SW 1271 (cell line): ENCODE measurements at regions not wholly inside any gene's neighbourhood (a gene's known extent, or its start where the extent isn't known, plus 50 kb on each side); places are given as distances from the start of the nearest gene placed in this dataset.
"Not testable (repeated sequence)": the region's sequence is repeated elsewhere in the genome, so short reads cannot be mapped to it uniquely, and the experiment has no call there.

Experiments
- DNase-seq, 2 experiments: peaks; one replicate each; lab custom pipeline; 2025; lab: John Stamatoyannopoulos, UW

DNA sequence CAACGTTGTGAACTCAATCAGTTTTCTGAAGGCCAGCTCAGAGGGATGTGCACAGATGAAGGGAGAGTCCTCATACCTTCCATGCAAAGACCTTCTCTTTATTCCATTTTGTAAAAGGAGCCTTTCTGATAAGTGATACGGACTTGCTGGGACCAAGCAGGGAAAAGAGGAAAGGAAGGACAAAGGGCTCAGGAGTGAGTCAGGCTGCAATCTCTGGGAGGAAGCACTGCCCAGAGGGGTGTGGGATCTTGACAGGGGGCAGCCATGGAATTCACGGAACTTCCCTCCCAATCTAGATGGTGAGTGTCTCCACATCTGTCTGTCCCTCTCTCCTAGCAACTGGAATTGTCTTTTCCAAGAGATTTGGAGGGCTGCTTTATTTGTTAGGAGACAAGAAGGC is 281.4 kb upstream of the CELF4 start:
- DNase-seq: no peak

GRCh38 chr18:37845498-37845897 is 279.9 kb upstream of the CELF4 start:
- no peak for DNase-seq

GRCh38 chr18:37844209-37844970 is 278.8 kb upstream of the CELF4 start:
- no peak for DNase-seq

- DNase-seq: no peak
These were observed 272.5 kb upstream of the CELF4 start for GRCh38 chr18:37838083-37838482.

DNA sequence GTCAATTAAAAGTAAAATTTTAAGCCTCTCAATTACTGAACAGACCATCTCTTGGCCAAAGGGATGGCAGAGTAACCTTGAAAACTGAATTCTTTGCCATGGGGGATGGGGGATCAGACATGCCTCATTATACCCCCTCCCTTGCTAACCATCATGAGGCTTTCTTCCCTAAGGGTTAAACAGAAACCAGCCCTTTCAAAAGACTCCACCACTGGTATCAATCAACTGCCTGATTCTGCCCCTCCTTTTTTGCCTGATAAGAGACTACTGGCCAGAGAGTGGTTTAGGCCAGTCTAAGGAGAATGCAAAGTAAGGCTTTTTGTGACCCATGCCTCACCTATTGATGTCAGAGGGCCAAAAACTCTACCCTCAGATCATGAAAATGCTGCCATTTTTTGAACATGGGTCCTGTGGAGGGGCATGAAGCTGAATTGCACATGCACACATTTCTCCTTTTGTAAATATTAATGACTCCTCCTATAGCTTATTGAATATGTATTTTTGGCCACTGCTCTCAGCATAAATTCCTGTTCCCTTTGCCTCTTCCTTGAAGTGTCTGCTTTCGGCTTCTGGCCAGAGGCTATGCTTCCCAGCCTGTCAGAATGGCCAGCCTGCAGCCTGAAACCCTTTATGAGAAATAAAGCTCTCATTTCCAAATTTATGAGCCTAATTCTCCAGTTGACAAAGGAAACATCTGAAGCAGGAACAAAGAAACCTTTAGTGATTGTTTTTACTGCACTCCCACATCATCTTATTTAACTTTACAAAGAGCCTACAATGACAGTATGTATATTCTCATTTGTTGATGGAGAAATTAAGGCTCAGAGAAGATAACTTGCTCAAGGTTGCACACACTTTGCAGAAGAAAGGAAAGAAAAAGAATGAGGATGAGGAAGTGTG is 270.7 kb upstream of the CELF4 start:
- no peak for DNase-seq

- DNase-seq: not testable (repeated sequence)
These were observed 266.6 kb upstream of the CELF4 start for GRCh38 chr18:37832010-37832695.

DNA sequence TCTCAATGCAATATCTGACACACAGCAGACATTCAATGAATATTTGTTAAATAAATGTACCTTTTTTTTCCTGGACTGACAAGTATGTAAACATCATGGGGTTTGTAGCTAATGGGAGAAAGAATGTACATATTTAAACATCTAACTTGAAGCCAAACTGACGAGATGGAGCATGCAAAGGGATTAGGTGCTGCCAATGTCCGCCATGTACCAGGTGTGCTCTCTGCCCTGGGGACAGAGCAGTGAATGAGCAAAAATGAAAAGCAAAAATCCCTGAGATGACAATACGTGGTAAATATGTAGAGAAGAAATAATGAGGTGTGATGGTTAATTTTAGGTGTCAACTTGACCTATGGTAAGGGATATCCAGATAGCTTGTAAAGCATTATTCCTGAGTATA is 247.4 kb upstream of the CELF4 start:
- no peak for DNase-seq

GRCh38 chr18:37805773-37806404 is 240.3 kb upstream of the CELF4 start:
- DNase-seq: no peak

- DNase-seq: no peak
These were observed 231.3 kb upstream of the CELF4 start for GRCh38 chr18:37796823-37797349.

DNA sequence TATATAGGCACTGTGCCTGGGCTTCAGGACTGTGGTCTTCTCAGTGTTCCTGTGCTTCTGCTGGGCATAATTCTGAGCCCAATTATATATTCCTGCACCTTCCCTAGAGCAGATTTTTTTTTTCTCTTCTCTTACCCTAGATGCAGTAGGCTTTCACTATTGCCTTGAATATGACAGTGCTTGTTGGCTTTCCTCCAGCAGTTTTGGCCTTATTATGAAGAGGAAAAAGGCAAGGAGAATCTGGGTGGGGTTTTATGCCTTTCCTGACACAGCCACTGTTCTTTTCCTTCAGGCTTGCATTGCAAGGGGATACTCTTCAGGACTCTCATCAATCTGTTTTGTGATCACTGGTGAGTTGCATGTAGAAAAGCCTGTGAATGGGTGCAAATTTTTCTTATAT is 221.9 kb upstream of the CELF4 start:
- no peak for DNase-seq

- DNase-seq: no peak
These were observed 218.2 kb upstream of the CELF4 start for GRCh38 chr18:37783771-37784170.

DNA sequence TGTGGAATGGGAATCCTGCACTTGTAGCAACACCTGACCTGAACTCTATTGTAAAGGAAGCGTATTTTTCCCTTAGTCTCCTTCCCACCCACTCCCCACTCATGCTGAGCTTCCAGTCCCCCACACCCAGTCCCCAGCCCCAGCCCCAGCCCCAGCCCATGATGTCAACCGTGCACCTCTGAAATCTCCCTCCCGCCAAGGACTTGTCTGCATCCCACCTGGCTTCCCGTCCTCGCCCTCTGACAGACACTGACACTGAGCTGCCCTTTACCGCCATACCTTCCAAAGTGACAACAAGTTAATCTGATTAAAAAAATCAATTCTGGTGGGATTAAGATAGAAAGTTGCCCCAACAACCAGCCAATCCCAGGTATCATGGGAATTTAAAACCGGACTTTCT is 213.6 kb upstream of the CELF4 start:
- DNase-seq: no peak

DNA sequence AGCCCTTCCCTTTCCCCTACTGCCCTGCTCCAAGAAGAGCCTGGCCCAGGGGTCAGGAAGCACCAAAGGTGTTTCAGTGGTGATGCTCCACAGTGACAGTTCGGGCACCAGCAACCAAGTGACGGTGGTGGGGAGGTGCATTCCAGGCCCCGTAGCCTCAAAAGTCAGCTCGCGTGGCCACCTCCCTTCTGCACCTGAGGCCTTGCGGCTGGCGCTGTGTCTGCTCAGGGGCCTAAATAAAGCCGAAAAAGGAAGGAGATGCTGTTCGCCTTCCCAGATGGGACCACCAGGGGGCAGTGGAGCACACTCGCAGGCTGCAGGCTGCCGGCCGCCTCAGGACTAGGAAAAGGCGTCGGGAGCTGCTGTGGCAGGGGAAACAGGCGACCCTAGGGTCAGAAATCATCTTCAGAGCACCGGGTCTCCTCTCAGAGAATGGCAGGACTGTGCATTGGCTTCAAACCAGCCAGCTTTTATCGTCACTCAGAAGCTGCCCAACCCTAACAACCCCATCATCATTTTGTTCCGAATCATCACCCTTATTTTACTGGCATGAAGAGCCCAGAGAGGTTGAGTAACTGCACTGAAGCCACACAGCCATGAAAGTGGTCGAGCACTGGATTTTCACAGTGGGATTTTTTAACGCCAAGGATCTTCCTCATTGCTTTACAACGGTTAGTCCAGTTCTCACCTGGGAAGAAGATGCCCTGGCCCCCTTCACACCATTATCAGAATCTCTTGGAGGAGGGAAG is 213.0 kb upstream of the CELF4 start:
- peak in 1 of 2 experiments; percentile 23 for DNase-seq

- no peak for DNase-seq
These were observed 204.2 kb upstream of the CELF4 start for GRCh38 chr18:37769826-37770225.

DNA sequence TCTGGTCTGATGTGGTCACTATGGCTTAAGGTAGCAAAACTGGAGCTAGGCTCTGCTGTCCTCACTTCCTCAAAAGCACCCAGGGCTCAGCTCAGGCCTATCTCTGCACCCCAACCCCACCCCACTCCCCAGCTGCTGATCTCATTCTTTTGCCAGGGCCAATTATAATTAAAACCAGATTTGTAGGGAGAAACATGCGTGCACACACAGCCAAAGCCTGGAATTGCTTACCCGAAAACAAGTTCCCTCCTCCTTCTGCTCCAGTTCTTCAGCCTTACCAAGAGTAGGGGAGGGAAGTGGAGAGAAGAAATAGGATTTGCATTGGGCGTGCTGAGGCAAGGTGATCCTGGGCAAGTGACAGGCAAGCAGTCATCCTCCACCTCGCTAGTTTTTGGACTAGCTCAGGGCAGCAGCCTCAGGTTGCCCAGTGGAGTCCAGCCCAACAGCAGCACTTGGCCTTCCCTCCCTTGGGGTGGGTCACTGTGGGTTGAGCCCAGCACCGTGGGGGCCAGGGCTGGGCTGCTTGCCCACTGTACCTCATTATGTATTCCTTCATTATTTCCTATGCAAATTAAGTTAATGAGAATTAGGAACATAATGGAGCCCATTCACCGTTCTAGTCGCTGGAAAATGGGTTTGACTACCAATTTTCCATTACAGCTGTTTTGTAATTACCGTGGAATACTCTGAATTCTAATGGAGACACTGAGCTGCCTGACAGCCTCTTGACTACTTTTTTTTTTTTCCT is 199.1 kb upstream of the CELF4 start:
- DNase-seq: no peak

- no peak for DNase-seq
These were observed 196.6 kb upstream of the CELF4 start for GRCh38 chr18:37762076-37762621.

GRCh38 chr18:37754141-37754540 is 188.5 kb upstream of the CELF4 start:
- DNase-seq: no peak

GRCh38 chr18:37742436-37742835 is 176.8 kb upstream of the CELF4 start:
- no peak for DNase-seq

- DNase-seq: no peak
These were observed 175.5 kb upstream of the CELF4 start for GRCh38 chr18:37741032-37741623.

- no peak for DNase-seq
These were observed 168.8 kb upstream of the CELF4 start for GRCh38 chr18:37734406-37734805.
